Suppressor macrophage (primary cell): ENCODE measurements at regions not wholly inside any gene's neighbourhood (a gene's known extent, or its start where the extent isn't known, plus 50 kb on each side); places are given as distances from the start of the nearest gene placed in this dataset.
"Not testable (repeated sequence)": the region's sequence is repeated elsewhere in the genome, so short reads cannot be mapped to it uniquely, and the experiment has no call there.

Experiments used
- DNase-seq, 4 experiments: peaks; one replicate each; pipeline ENCODE4 v3.0.0-alpha.2; 2020 to 2022

- DNase-seq, result no peak
Measured at GRCh38 chr21:27362249-27362648, 395.4 kb upstream of the ADAMTS5 start.

DNA sequence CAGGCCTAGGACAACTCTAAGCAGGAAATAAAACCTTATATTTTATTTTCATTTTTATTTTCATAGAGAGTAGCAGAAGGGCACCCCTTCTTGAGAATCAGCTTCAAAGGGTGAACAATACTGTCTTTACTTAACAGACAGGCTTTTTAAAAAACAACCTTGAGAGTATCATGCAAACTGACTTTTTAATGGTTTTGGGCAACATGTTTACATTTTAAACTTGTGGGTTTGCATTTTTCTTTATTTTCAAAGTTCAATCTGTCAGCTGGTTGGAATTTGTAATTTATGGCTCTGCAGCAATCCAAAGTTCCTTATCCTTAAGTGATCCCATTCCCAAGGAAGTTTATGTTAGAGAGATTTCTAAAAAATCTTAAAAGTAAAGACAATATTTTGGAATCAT lies 392.3 kb upstream of the ADAMTS5 start:
- no peak for DNase-seq

DNA sequence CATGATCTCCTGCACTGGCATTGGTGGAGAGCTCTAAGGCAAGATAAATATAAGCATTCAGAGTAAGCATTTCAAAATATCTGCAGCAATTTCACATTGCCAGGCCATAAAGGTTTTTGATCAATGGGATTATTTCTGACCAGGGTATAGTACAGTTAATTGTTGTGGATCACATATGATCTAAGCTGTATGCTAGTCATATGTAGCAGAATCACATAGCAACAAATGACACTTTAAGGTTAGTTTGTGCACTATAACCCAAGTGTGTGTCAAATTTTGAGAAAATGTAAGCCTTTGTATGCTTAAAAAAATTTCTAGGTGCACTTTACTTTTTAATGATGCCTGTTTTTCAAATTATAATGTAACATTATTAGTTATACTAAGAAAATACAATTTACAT lies 386.0 kb upstream of the ADAMTS5 start:
- no peak for DNase-seq

DNA sequence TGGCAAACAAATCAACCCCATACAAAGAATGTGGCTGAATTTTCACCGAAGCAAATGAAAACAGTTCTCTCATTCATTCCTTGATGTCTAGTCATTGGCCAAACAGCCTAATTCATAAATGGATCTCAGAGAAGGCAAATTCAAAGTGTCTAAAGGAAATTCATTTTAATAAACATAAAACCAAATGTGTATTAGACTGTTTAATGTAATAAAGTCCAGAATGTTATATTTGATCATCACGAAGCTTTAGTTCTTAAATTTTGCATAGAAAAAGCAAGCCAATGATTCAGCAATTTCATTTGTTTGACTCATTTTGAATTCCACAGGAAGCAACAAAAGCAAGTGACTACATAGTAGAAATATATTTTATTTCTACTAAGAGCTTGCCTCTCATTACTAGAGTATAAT lies 379.2 kb upstream of the ADAMTS5 start:
- DNase-seq, result no peak

DNA sequence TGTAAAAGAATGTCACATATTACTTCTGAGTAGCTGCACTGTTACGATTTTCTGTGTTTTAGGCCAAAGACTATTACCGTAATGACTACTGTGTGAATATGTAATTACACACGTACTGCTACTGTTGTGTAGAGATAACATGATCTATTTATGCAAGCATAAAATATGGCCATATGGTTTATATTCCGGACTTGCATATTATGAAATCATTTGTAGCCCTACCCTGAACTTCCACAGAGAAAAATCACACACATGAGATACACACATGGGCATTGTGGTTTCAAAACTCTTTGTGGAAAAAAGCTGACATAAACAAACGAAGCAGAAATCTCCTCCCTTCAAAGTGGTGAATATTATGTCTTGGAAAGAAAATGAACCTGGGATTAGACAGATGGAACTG lies 373.0 kb upstream of the ADAMTS5 start:
- no peak for DNase-seq

- not testable (repeated sequence) for DNase-seq
Measured at GRCh38 chr21:27338007-27338406, 371.1 kb upstream of the ADAMTS5 start.

DNA sequence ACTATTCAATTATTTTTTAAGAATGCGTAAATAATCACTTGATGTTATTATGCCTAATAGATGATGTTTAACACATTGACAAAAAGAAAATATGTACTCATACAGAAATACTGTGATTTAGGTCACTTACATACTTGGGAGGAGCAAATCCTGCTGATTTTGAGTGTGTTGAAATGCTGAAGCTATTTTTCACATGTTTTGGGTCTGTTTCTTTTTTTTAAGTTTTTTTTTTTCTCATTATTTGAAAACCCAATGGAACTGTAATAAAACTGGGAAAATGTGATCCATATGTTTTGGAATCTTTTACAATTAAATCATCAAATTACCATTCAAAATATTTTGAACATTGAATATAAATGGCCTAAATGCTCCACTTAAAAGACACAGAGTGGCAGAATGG lies 366.2 kb upstream of the ADAMTS5 start:
- no peak for DNase-seq

- DNase-seq, result no peak
Measured at GRCh38 chr21:27329255-27329851, 362.5 kb upstream of the ADAMTS5 start.

DNA sequence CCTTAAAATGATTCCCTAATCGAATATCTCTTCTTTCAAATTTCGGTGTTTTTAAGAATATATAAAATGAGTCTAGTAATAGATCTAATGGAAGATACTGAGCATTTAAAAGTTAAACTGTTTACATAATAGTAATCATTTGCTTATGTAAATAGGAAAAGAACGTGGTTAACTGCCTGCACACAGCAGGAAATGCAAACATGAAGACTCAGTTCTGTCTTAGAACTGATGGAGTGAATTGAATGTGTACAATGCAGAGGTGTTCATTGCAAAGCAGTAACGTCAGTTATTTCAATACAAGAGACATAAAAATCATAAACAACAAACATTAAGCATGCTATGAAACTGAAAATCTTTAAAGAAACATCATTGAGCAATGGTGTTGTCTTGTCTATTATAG lies 359.4 kb upstream of the ADAMTS5 start:
- DNase-seq, result no peak

DNA sequence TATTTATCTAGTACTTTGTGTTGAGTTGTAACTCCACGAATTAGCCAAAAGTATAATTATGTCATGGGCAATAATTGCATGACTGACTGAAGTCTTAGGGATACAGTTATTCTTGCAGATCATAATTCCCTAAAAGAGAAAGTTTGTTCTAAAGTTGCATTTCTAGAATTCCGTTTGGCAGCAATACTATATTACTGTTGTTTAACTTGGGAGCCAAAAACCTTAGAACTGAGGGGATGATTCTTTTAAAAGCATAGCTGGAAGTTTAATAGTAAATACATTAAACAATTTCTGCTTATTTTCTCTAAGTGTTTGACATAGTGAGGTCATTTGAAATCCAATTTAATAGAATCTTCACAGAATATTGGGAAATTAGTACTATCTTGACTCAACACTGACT lies 356.4 kb upstream of the ADAMTS5 start:
- DNase-seq, result no peak

- DNase-seq, result no peak
Measured at GRCh38 chr21:27321791-27322190, 354.9 kb upstream of the ADAMTS5 start.

- no peak for DNase-seq
Measured at GRCh38 chr21:27320868-27321267, 354.0 kb upstream of the ADAMTS5 start.

DNA sequence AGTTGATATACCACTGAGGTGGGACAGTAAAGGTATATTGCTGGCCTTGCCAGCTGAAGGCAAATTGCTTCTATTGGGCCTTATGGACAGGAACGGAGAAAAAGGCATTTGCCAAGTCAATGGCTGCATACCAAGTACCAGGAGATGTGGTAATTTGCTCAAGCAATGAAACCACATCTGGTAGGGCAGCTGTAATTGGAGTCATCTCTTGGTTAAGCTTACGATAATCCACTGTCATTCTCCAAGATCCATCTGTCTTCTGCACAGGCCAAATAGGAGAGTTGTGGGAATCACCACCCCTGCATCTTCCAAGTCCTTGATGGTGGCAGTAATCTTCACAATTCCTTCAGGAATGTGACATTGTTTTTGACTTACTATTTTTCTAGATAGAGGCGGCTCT lies 350.7 kb upstream of the ADAMTS5 start:
- not testable (repeated sequence) for DNase-seq

GRCh38 chr21:27315373-27315772 lies 348.5 kb upstream of the ADAMTS5 start:
- DNase-seq, result no peak

DNA sequence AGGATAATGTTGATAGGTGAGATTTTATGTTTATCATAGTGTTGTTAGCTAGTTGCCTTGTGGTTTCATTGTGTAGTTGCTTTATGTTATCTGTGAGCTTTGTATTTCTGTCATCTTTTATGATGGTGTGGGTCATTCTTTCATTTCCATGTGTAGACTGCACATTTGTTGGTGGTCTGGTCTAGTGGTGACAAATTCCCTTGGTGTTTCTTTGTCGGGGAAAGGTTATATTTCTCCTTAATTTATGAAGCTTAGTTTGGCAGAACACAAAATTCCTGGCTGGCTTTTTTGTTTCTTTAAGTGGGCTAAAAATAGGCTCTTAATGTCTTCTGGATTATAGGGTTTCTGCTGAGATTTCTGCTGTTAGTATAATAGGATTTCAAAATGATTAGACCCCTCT lies 347.2 kb upstream of the ADAMTS5 start:
- no peak for DNase-seq

DNA sequence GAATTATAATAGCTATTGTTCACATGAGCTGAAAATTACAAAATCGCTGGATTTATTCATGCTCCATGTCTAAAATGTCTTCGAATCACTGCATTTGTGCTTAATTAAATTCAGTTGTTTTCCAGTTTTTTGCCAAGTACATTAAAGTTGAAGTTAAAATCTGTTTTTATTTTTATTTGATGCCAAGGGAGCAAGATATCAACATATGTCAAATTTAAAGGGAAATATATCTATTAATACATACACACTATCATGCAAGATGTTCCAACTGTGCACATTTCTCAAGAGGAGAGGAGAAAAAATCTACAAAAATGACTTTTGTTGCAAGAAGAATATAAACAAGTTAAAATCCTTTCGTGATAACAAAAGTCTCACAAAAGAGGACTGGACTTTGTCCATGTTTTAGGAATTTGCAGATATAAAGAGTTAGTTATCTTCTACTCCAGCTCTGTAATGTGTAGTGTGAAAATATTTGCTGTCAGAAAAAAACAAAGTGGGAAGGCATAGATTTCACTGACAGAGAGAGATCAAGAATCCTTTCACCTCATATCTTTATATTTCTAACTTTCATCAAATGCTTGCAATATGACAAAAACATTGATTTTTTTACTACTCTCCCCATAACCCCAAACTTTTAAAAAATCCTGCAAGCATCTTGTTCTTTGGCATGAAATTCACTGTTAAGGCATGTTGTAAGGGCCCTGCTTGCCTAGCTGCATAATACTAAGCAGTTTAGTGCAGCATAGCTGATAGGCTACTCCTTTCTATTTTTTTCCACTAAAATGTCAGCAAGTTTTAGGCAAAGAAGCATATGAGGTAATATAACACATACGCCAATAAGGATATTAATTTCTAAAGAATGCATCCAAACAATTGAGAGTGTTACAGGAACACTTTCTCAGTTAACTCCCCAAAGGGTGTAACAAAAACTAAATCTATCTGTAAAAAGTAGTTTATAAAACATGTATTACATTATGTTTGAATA lies 340.2 kb upstream of the ADAMTS5 start:
- DNase-seq, result no peak

GRCh38 chr21:27306206-27306605 lies 339.3 kb upstream of the ADAMTS5 start:
- DNase-seq, result no peak

DNA sequence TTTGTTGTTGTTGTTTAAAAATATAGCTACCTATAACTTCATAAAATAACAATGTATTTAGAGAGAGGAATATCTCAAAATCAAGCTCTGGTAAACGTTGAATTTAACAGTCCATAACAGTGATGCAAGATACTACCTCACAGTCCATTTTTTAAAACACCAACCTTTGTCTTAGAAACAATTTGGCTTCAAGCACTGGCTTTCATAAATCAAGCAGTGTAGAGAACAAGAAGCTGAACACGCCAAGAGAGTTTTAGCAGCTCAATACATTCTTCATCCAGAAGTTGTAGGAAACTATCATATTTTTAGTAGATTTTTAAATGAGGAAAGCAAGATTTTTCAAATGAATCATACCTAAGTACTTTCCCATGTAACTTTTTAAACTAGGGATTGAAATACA lies 334.3 kb upstream of the ADAMTS5 start:
- DNase-seq, result no peak

GRCh38 chr21:27300770-27301169 lies 333.9 kb upstream of the ADAMTS5 start:
- no peak for DNase-seq

DNA sequence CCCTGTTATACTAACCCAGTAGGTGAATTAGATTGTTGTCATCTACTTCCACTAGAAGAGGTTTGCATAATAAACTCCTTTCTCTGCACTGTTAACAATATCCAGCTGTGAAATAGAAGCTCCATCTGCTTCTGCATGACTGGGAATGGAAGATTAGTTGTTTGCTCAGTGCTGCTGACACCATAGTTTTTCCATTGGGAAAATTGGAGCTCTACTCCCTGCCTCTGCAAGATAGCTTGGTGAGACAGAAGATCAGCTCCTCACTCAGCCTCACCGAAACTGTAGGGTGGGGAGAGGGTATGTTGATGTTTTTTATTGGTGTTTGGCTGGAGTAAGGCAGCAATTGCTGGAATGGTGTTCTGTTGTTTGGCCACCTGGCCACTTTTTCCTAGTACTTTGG lies 331.6 kb upstream of the ADAMTS5 start:
- no peak for DNase-seq

- no peak for DNase-seq
Measured at GRCh38 chr21:27293239-27293638, 326.4 kb upstream of the ADAMTS5 start.

- DNase-seq, result no peak
Measured at GRCh38 chr21:27292783-27293182, 325.9 kb upstream of the ADAMTS5 start.

DNA sequence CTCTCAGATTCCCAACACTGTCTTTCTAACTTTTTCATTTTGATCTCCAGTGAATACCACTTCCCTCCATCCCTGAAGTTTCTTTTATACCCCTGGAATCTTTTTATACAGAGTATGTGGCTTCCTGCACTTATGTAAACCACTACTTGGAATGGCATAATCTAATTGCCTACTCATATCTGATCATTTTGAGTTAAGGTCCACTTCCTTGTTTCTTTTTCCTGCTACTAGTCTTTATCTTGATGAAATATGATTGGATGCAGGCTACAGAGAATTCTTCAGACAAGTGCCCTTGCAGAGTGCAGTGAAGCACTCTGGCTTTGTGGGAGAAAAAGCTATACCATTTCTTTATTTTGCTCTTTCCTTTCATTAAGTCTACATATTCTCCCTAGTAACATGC lies 325.3 kb upstream of the ADAMTS5 start:
- no peak for DNase-seq

GRCh38 chr21:27291006-27291405 lies 324.1 kb upstream of the ADAMTS5 start:
- no peak for DNase-seq
